HCT116 (cell line): ENCODE measurements at regions not wholly inside any gene's neighbourhood (a gene's known extent, or its start where the extent isn't known, plus 50 kb on each side); places are given as distances from the start of the nearest gene placed in this dataset.

Experiments
- ATAC-seq: fragments of 200-7000 bp; cut with Tn5 transposase; 2 replicates; pipeline ENCODE4 v1.9.1; 2020; ENCODE audit warnings: mild to moderate bottlenecking, moderate library complexity
- BruUV-seq: library from RNA; stranded (reverse); fragments of 400-500 nt; replicated peaks from 2 replicates; lab custom pipeline; 2021; lab: Mats Ljungman, UMichigan
- CTCF ChIA-PET: fragments of 300-600 bp; sonication (Branson Sonifier 250); formaldehyde crosslinking; loops from one replicate; lab custom pipeline; 2021; ENCODE audit warnings: antibody characterized with exemption; lab: Charles Lee
- POLR2A ChIA-PET: fragments of 300-600, 350-600 bp; sonication (Branson Sonifier 250); formaldehyde crosslinking; loops from one replicate; lab custom pipeline; 2021; ENCODE audit warnings: antibody characterized with exemption; lab: Charles Lee
- RAD21 ChIA-PET, 2 experiments: fragments of 300-600 bp; sonication (Branson Sonifier 250); formaldehyde crosslinking; loops; one replicate each; lab custom pipeline; 2023; ENCODE audit warnings: low total read pairs in 2 of 2; ENCODE audit not compliant: uncharacterized antibody in 2 of 2, unreplicated experiment in 2 of 2, low non-redundant PET in 1 of 2; lab: Charles Lee
- DNase-seq: peaks from one replicate; pipeline ENCODE4 v3.0.0-alpha.2; 2010; ENCODE audit warnings: low read depth, low spot score
- H2AFZ ChIP-seq: fragments of 200-600 bp; shearing (Covaris generic), sonication (generic); 2 replicates; pipeline ENCODE4 v1.6.1; 2017; ENCODE audit warnings: low read depth, mixed run types, mixed read lengths, antibody characterized with exemption, low read length; ENCODE audit not compliant: poor library complexity, severe bottlenecking
- H3K27ac ChIP-seq: 2 replicates; pipeline ENCODE4 v1.5.1; 2012; ENCODE audit warnings: low read depth, low read length
- H3K27me3 ChIP-seq: fragments of 200-600 bp; sonication (generic); 2 replicates; pipeline ENCODE4 v1.6.1; 2016; ENCODE audit warnings: mixed run types, low read length, mixed read lengths; ENCODE audit not compliant: insufficient read depth
- H3K36me3 ChIP-seq, 2 experiments: fragments of 200-500 bp in 1 of 2; fragments of 200-600 bp in 1 of 2; sonication (Bioruptor generic) in 1 of 2; sonication (generic) in 1 of 2; 2 replicates each; pipeline versions ENCODE4 v1.5.1 to v1.6.1; 2014 to 2016; ENCODE audit warnings: low read length in 2 of 2, inconsistent platforms in 1 of 2, mixed read lengths in 1 of 2, mixed run types in 1 of 2; ENCODE audit not compliant: insufficient read depth in 2 of 2, control insufficient read depth in 1 of 2
- H3K4me1 ChIP-seq, 2 experiments: fragments of 200-600 bp in 1 of 2; sonication (generic) in 1 of 2; 2 replicates each; pipeline versions ENCODE4 v1.5.1 to v1.6.1; 2012 to 2017; ENCODE audit warnings: low read length in 2 of 2, inconsistent platforms in 1 of 2, mild to moderate bottlenecking in 1 of 2, mixed read lengths in 1 of 2, mixed run types in 1 of 2, moderate library complexity in 1 of 2; ENCODE audit not compliant: insufficient read depth in 2 of 2, control insufficient read depth in 1 of 2
- H3K4me2 ChIP-seq: fragments of 200-600 bp; sonication (generic); 2 replicates; pipeline ENCODE4 v1.6.1; 2017; ENCODE audit warnings: mixed run types, low read length, mixed read lengths
- H3K4me3 ChIP-seq, 2 experiments: fragments of 200-600 bp in 1 of 2; sonication (generic) in 1 of 2; replicated peaks in 1 of 2; 2 replicates each; pipeline ENCODE4 v1.5.1; 2011 to 2016; ENCODE audit warnings: low read length in 2 of 2, control low read depth in 1 of 2, low read depth in 1 of 2, mild to moderate bottlenecking in 1 of 2, mixed read lengths in 1 of 2, mixed run types in 1 of 2
- H3K79me2 ChIP-seq: fragments of 200-600 bp; sonication (generic); 2 replicates; pipeline ENCODE4 v1.6.1; 2017; ENCODE audit warnings: mild to moderate bottlenecking, mixed run types, low read length, moderate library complexity, mixed read lengths; ENCODE audit not compliant: insufficient read depth
- H3K9ac ChIP-seq: fragments of 200-600 bp; sonication (generic); 2 replicates; pipeline ENCODE4 v1.6.1; 2016; ENCODE audit warnings: low read length, mixed read lengths
- H3K9me2 ChIP-seq: fragments of 200-600 bp; sonication (generic), shearing (Covaris generic); 2 replicates; pipeline ENCODE4 v1.6.1; 2017; ENCODE audit warnings: mixed run types, mild to moderate bottlenecking, moderate library complexity; ENCODE audit not compliant: insufficient read depth
- H3K9me3 ChIP-seq, 2 experiments: fragments of 200-500 bp in 1 of 2; fragments of 200-600 bp in 1 of 2; sonication (Bioruptor generic) in 1 of 2; sonication (generic) in 1 of 2; 2 replicates each; pipeline ENCODE4 v1.6.1; 2014 to 2017; ENCODE audit warnings: low read length in 2 of 2, mixed read lengths in 2 of 2, inconsistent platforms in 1 of 2, low read depth in 1 of 2, mild to moderate bottlenecking in 1 of 2, mixed run types in 1 of 2, moderate library complexity in 1 of 2; ENCODE audit not compliant: control insufficient read depth in 1 of 2, insufficient read depth in 1 of 2
- H4K20me1 ChIP-seq: fragments of 200-600 bp; sonication (generic), shearing (Covaris generic); 2 replicates; pipeline ENCODE4 v1.6.1; 2017; ENCODE audit warnings: mixed run types, mild to moderate bottlenecking, moderate library complexity; ENCODE audit not compliant: insufficient read depth
- EGR1 ChIP-seq: IDR thresholded peaks from 2 replicates; pipeline ENCODE4 v1.6.1; 2012; ENCODE audit warnings: low read depth
- ELF1 ChIP-seq: IDR thresholded peaks from 2 replicates; pipeline ENCODE4 v1.6.1; 2012; ENCODE audit warnings: low read depth, borderline replicate concordance
- EZH2phosphoT487 ChIP-seq: fragments of 200-600 bp; IDR thresholded peaks from 2 replicates; pipeline ENCODE4 v1.6.1; 2018; ENCODE audit warnings: antibody characterized with exemption, borderline replicate concordance
- FOSL1 ChIP-seq: IDR thresholded peaks from 2 replicates; pipeline ENCODE4 v1.6.1; 2012; ENCODE audit warnings: low read depth
- POLR2A ChIP-seq: IDR thresholded peaks from 2 replicates; pipeline ENCODE4 v1.7.0; 2011; ENCODE audit warnings: borderline replicate concordance; ENCODE audit not compliant: insufficient read depth, insufficient read length; ENCODE audit errors: extremely low read depth
- RAD21 ChIP-seq: IDR thresholded peaks from 2 replicates; pipeline ENCODE4 v1.6.1; 2012; ENCODE audit warnings: low read depth, mild to moderate bottlenecking
- REST ChIP-seq: IDR thresholded peaks from 2 replicates; pipeline ENCODE4 v1.6.1; 2012; ENCODE audit warnings: low read depth
- SP1 ChIP-seq: IDR thresholded peaks from 2 replicates; pipeline ENCODE4 v1.6.1; 2012; ENCODE audit warnings: low read depth
- SRF ChIP-seq: IDR thresholded peaks from 2 replicates; pipeline ENCODE4 v1.6.1; 2012; ENCODE audit warnings: low read depth
- TCF7L2 ChIP-seq: IDR thresholded peaks from 2 replicates; pipeline ENCODE4 v1.7.0; 2011; ENCODE audit warnings: borderline replicate concordance, inconsistent platforms; ENCODE audit not compliant: insufficient read depth, insufficient read length; ENCODE audit errors: extremely low read depth
- YY1 ChIP-seq: IDR thresholded peaks from 2 replicates; pipeline ENCODE4 v1.6.1; 2011; ENCODE audit warnings: low read length, low read depth, moderate library complexity, mild to moderate bottlenecking; ENCODE audit not compliant: insufficient replicate concordance; ENCODE audit errors: extremely low read depth
- ZBTB33 ChIP-seq: IDR thresholded peaks from 2 replicates; pipeline ENCODE4 v1.6.1; 2011; ENCODE audit warnings: mild to moderate bottlenecking, low read length, moderate library complexity; ENCODE audit not compliant: insufficient replicate concordance; ENCODE audit errors: extremely low read depth
- ZFX ChIP-seq: fragments of 450-650 bp; IDR thresholded peaks from 2 replicates; pipeline ENCODE4 v1.6.1; 2017
- ZNF274 ChIP-seq: fragments of 200-500 bp; sonication (Bioruptor generic); IDR thresholded peaks from 2 replicates; pipeline ENCODE4 v1.6.1; 2014; ENCODE audit warnings: mild to moderate bottlenecking, low read depth, low read length, inconsistent platforms
- intact Hi-C: fragments of 100-400 bp; cut with micrococcal nuclease; formaldehyde crosslinking; loops from 2 replicates; pipeline ENCODE4 v1.10.0; 2022
- TF ChIP-seq, protein P1 (sequence below), 3 experiments: fragments of 200-600 bp in 1 of 3; sonication (generic) in 1 of 3; IDR thresholded peaks in 2 of 3; conservative IDR thresholded peaks in 1 of 3; 2 replicates each; pipeline ENCODE4 v1.5.1; 2012 to 2017; ENCODE audit warnings: low read depth in 2 of 3, low read length in 2 of 3, antibody characterized with exemption in 1 of 3, borderline replicate concordance in 1 of 3, control low read depth in 1 of 3, mild to moderate bottlenecking in 1 of 3, mixed read lengths in 1 of 3, mixed run types in 1 of 3, moderate library complexity in 1 of 3; ENCODE audit not compliant: insufficient read depth in 1 of 3

DNA sequence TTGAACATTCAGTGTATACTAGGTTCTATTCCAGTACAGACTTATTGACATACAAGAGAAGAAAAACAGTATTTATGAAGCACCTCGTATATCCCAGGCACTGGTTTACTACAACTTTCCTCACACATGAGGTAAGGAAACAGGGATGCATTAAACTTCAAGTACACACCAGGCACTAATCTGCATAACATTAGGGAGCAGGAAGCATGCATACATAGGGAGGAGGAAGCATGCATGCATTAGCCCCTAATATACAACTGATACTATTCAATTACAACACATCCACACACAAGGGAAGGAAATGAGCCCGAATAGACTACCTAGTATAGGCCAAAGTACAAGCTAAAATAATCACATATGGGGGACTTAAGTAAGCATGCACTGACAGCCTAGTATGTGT, 525.3 kb downstream of the SUCLG1 start (continued):
- TF ChIP-seq ZBTB33 (no peak), SP1 (no peak), RAD21 (no peak), FOSL1 (no peak), SRF (no peak), ELF1 (no peak), EGR1 (no peak), TCF7L2 (no peak)

DNA sequence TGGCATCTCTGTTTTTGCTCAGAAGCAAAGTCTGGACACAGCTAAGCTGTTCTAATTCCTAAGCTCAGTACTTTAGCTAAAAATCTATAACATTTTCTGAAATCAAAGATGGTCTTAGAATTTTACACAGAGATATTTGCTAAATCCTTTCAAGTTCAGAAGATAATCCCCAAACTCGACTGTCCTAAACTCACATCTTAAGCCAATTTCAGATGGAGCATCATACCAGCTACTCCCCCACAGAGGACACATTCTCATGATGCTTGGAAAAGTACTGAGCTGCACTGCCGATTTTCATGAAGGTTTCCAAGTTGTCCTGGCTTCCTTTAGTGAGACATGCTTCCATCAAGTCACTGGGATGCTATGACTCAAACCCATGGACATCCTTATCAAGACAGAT, 535.5 kb downstream of the SUCLG1 start:
- Histone ChIP-seq H3K4me1 (no peaks in the 10 kb centered on the region), H3K9ac (no peak overlapping the region), H4K20me1 (no peaks in the 10 kb centered on the region), H3K36me3 (no peaks in the 10 kb centered on the region), H3K4me3 (no peak overlapping the region), H2AFZ (no peak overlapping the region), H3K9me2 (no peaks in the 10 kb centered on the region), H3K79me2 (no peaks in the 10 kb centered on the region), H3K27ac (no peak overlapping the region), H3K9me3 (no peaks in the 10 kb centered on the region), H3K4me2 (no peak overlapping the region), H3K27me3 (no peaks in the 10 kb centered on the region)
- ATAC-seq, result no peak
- ChIA-PET CTCF (no interaction called here), RAD21 (no interaction called here), POLR2A (no interaction called here)
- no peak for DNase-seq
- TF ChIP-seq SP1 (no peak), SRF (no peak), YY1 (no peak), TCF7L2 (no peak), REST (no peak), ZNF274 (no peak), EZH2phosphoT487 (no peak), POLR2A (no peak), ZFX (no peak)
- TF ChIP-seq, protein P1, sequence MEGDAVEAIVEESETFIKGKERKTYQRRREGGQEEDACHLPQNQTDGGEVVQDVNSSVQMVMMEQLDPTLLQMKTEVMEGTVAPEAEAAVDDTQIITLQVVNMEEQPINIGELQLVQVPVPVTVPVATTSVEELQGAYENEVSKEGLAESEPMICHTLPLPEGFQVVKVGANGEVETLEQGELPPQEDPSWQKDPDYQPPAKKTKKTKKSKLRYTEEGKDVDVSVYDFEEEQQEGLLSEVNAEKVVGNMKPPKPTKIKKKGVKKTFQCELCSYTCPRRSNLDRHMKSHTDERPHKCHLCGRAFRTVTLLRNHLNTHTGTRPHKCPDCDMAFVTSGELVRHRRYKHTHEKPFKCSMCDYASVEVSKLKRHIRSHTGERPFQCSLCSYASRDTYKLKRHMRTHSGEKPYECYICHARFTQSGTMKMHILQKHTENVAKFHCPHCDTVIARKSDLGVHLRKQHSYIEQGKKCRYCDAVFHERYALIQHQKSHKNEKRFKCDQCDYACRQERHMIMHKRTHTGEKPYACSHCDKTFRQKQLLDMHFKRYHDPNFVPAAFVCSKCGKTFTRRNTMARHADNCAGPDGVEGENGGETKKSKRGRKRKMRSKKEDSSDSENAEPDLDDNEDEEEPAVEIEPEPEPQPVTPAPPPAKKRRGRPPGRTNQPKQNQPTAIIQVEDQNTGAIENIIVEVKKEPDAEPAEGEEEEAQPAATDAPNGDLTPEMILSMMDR (IDR thresholded peaks at IDR 0.05 in 2 of 3, conservative IDR thresholded peaks at IDR 0.05 in 1 of 3; ENCODE audit: borderline replicate concordance in 1 of 3, insufficient read depth in 1 of 3, low read depth in 2 of 3, low read length in 2 of 3), result no peak
- intact Hi-C loops, result no loop called here
- no TSS peak for BruUV-seq
